Upper lobe of left lung (tissue), 4 donors: ENCODE measurements at regions not wholly inside any gene's neighbourhood (a gene's known extent, or its start where the extent isn't known, plus 50 kb on each side); places are given as distances from the start of the nearest gene placed in this dataset.

ENCODE experiments used
- POLR2A ChIP-seq, 4 donors: fragments of 450-650 bp; IDR thresholded peaks; one replicate each; pipeline ENCODE4 v1.5.1; 2016 to 2017; ENCODE audit warnings: antibody characterized with exemption in 4 of 4, mild to moderate bottlenecking in 2 of 4
- TF ChIP-seq, protein P1 (sequence below), 6 experiments: fragments of 450-650 bp in 4 of 6; fragments of 200-600 bp in 2 of 6; sonication (generic) in 2 of 6; IDR thresholded peaks; one replicate each; pipeline ENCODE4 v1.5.1; 2016 to 2019; ENCODE audit warnings: antibody characterized with exemption in 6 of 6

GRCh38 chr3:25971736-25972135, 181.8 kb downstream of the OXSM start:
- TF ChIP-seq, protein P1, sequence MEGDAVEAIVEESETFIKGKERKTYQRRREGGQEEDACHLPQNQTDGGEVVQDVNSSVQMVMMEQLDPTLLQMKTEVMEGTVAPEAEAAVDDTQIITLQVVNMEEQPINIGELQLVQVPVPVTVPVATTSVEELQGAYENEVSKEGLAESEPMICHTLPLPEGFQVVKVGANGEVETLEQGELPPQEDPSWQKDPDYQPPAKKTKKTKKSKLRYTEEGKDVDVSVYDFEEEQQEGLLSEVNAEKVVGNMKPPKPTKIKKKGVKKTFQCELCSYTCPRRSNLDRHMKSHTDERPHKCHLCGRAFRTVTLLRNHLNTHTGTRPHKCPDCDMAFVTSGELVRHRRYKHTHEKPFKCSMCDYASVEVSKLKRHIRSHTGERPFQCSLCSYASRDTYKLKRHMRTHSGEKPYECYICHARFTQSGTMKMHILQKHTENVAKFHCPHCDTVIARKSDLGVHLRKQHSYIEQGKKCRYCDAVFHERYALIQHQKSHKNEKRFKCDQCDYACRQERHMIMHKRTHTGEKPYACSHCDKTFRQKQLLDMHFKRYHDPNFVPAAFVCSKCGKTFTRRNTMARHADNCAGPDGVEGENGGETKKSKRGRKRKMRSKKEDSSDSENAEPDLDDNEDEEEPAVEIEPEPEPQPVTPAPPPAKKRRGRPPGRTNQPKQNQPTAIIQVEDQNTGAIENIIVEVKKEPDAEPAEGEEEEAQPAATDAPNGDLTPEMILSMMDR (IDR thresholded peaks at IDR 0.05), result no peak
- no peak for TF ChIP-seq POLR2A (IDR thresholded peaks at IDR 0.05)
